Liver (tissue), 8 donors: ENCODE measurements at regions not wholly inside any gene's neighbourhood (a gene's known extent, or its start where the extent isn't known, plus 50 kb on each side); places are given as distances from the start of the nearest gene placed in this dataset.
"Not testable (repeated sequence)": the region's sequence is repeated elsewhere in the genome, so short reads cannot be mapped to it uniquely, and the experiment has no call there.

Experiments used
- DNase-seq: peaks from one replicate; pipeline ENCODE4 v3.0.0-alpha.2; 2017; ENCODE audit warnings: low spot score
- H3K27ac ChIP-seq, 2 donors: one replicate each; pipeline ENCODE4 v1.7.0; 2013; ENCODE audit warnings: inconsistent platforms in 2 of 2, low read length in 2 of 2, control low read depth in 1 of 2, low read depth in 1 of 2, mild to moderate bottlenecking in 1 of 2
- H3K27me3 ChIP-seq, 4 donors: one replicate each; pipeline versions ENCODE4 v1.6.1 to v1.7.0; 2013; ENCODE audit warnings: low read length in 3 of 4, inconsistent platforms in 1 of 4, mild to moderate bottlenecking in 1 of 4, moderate library complexity in 1 of 4; ENCODE audit not compliant: control insufficient read depth in 4 of 4, insufficient read depth in 4 of 4
- H3K36me3 ChIP-seq, 4 donors: one replicate each; pipeline versions ENCODE4 v1.6.1 to v1.7.0; 2013; ENCODE audit warnings: low read length in 3 of 4, mild to moderate bottlenecking in 3 of 4, low read depth in 1 of 4, moderate library complexity in 1 of 4; ENCODE audit not compliant: control insufficient read depth in 4 of 4, insufficient read depth in 3 of 4
- H3K4me1 ChIP-seq, 4 donors: one replicate each; pipeline versions ENCODE4 v1.6.1 to v1.7.0; 2013; ENCODE audit warnings: low read length in 3 of 4, mild to moderate bottlenecking in 3 of 4, moderate library complexity in 1 of 4; ENCODE audit not compliant: control insufficient read depth in 4 of 4, insufficient read depth in 4 of 4
- H3K4me3 ChIP-seq, 3 donors: one replicate each; pipeline versions ENCODE4 v1.6.1 to v1.7.0; 2013; ENCODE audit warnings: low read length in 3 of 3, control low read depth in 1 of 3, low read depth in 1 of 3, mild to moderate bottlenecking in 1 of 3
- H3K9ac ChIP-seq, 2 donors: one replicate each; pipeline ENCODE4 v1.7.0; 2013; ENCODE audit warnings: low read length in 2 of 2, mild to moderate bottlenecking in 2 of 2, moderate library complexity in 2 of 2, control low read depth in 1 of 2, low read depth in 1 of 2
- H3K9me3 ChIP-seq, 4 donors: one replicate each; pipeline versions ENCODE4 v1.6.1 to v1.7.0; 2013; ENCODE audit warnings: low read length in 3 of 4; ENCODE audit not compliant: control insufficient read depth in 4 of 4
- ATF3 ChIP-seq: IDR thresholded peaks from 2 replicates; pipeline ENCODE4 v1.6.1; 2016; ENCODE audit warnings: antibody characterized with exemption
- CTCF ChIP-seq: fragments of 150-350 bp; IDR thresholded peaks from 2 replicates; pipeline ENCODE4 v1.5.1; 2017; ENCODE audit warnings: improper control_type of control experiment, low read depth, low read length; ENCODE audit not compliant: missing input control
- EGR1 ChIP-seq, 2 donors: IDR thresholded peaks; 2 replicates each; pipeline ENCODE4 v1.6.1; 2016 to 2018; ENCODE audit warnings: antibody characterized with exemption in 2 of 2, low read depth in 2 of 2
- FOXA1 ChIP-seq: IDR thresholded peaks from 2 replicates; pipeline ENCODE4 v1.6.1; 2016; ENCODE audit warnings: antibody characterized with exemption
- FOXA2 ChIP-seq: IDR thresholded peaks from 2 replicates; pipeline ENCODE4 v1.6.1; 2016; ENCODE audit warnings: antibody characterized with exemption
- HNF4G ChIP-seq: IDR thresholded peaks from 2 replicates; pipeline ENCODE4 v1.6.1; 2016; ENCODE audit warnings: antibody characterized with exemption
- JUND ChIP-seq, 2 donors: IDR thresholded peaks; 2 replicates each; pipeline ENCODE4 v1.6.1; 2016; ENCODE audit warnings: antibody characterized with exemption in 2 of 2
- MAX ChIP-seq: IDR thresholded peaks from 2 replicates; pipeline ENCODE4 v1.6.1; 2016; ENCODE audit warnings: antibody characterized with exemption
- NR2F2 ChIP-seq: IDR thresholded peaks from 2 replicates; pipeline ENCODE4 v1.6.1; 2016; ENCODE audit warnings: antibody characterized with exemption
- RAD21 ChIP-seq, 2 donors: IDR thresholded peaks; 2 replicates each; pipeline ENCODE4 v1.6.1; 2016; ENCODE audit warnings: antibody characterized with exemption in 2 of 2, mild to moderate bottlenecking in 2 of 2
- REST ChIP-seq: IDR thresholded peaks from 2 replicates; pipeline ENCODE4 v1.6.1; 2016; ENCODE audit warnings: antibody characterized with exemption, mild to moderate bottlenecking
- RXRA ChIP-seq, 2 donors: IDR thresholded peaks; 2 replicates each; pipeline ENCODE4 v1.6.1; 2017 to 2018; ENCODE audit warnings: antibody characterized with exemption in 2 of 2, mild to moderate bottlenecking in 1 of 2
- SP1 ChIP-seq: IDR thresholded peaks from 2 replicates; pipeline ENCODE4 v1.6.1; 2018; ENCODE audit warnings: antibody characterized with exemption, mild to moderate bottlenecking
- TAF1 ChIP-seq: conservative IDR thresholded peaks from 2 replicates; pipeline ENCODE4 v1.6.1; 2016; ENCODE audit warnings: antibody characterized with exemption, mild to moderate bottlenecking
- YY1 ChIP-seq: IDR thresholded peaks from 2 replicates; pipeline ENCODE4 v1.6.1; 2016; ENCODE audit warnings: antibody characterized with exemption, mild to moderate bottlenecking
- WGBS: extraction: QIAGEN DNeasy Blood & Tissue Kit; methylation state at CpG from one replicate; pipeline ENCODE4 v1.1.7; 2013; 5-methylcytosine and 5-hydroxymethylcytosine counted together
- donor health status: healthy.
- donor health status: healthy.
- donor health status: healthy.
- donor health status: healthy.
- donor health status: healthy.

- TF ChIP-seq CTCF = no peak
- TF ChIP-seq RXRA (IDR thresholded peaks at IDR 0.05) = no peak
- no peak for TF ChIP-seq FOXA2
- no peak for TF ChIP-seq FOXA1
- TF ChIP-seq JUND (IDR thresholded peaks at IDR 0.05) = no peak
- no peak for TF ChIP-seq ATF3
- no peak for TF ChIP-seq EGR1 (IDR thresholded peaks at IDR 0.05; ENCODE audit: low read depth in 2 of 2)
- no peak for TF ChIP-seq YY1
- TF ChIP-seq RAD21 (IDR thresholded peaks at IDR 0.05) = no peak
- no peak for TF ChIP-seq MAX
- TF ChIP-seq HNF4G = no peak
These were observed 469.8 kb upstream of the OLFM3 start (continued) for GRCh38 chr1:102466487-102466886.

GRCh38 chr1:102463328-102463727, 466.6 kb upstream of the OLFM3 start:
- Histone ChIP-seq H3K27me3 (no peaks in the 10 kb centered on the region), H3K9me3 (no peaks in the 10 kb centered on the region), H3K9ac (no peak overlapping the region), H3K36me3 (no peaks in the 10 kb centered on the region), H3K4me3 (no peak overlapping the region), H3K4me1 (no peaks in the 10 kb centered on the region), H3K27ac (no peak overlapping the region)
- DNase-seq = no peak
- TF ChIP-seq TAF1 = no peak
- no peak for TF ChIP-seq YY1
- no peak for TF ChIP-seq FOXA2
- TF ChIP-seq EGR1 (IDR thresholded peaks at IDR 0.05; ENCODE audit: low read depth in 2 of 2) = no peak
- no peak for TF ChIP-seq NR2F2
- TF ChIP-seq FOXA1 = no peak
- WGBS = 70% methylated on average over 2 of the region's 2 CpGs

GRCh38 chr1:102442317-102442716, 445.6 kb upstream of the OLFM3 start:
- DNase-seq, H3K9me3 ChIP-seq, H3K4me3 ChIP-seq, H3K9ac ChIP-seq, H3K36me3 ChIP-seq, H3K27ac ChIP-seq, H3K27me3 ChIP-seq, H3K4me1 ChIP-seq: not testable (repeated sequence)
- WGBS = 81% methylated on average over 9 of the region's 9 CpGs

- Histone ChIP-seq H3K9ac (no peak overlapping the region), H3K27me3 (no peaks in the 10 kb centered on the region), H3K9me3 (no peaks in the 10 kb centered on the region), H3K4me1 (no peaks in the 10 kb centered on the region), H3K27ac (no peak overlapping the region), H3K36me3 (no peaks in the 10 kb centered on the region), H3K4me3 (no peak overlapping the region)
- DNase-seq = no peak
- 72% methylated on average over 2 of the region's 2 CpGs for WGBS
- no peak for TF ChIP-seq RAD21 (IDR thresholded peaks at IDR 0.05)
- no peak for TF ChIP-seq NR2F2
- TF ChIP-seq ATF3 = no peak
- TF ChIP-seq REST = no peak
- no peak for TF ChIP-seq JUND (IDR thresholded peaks at IDR 0.05)
- no peak for TF ChIP-seq MAX
- no peak for TF ChIP-seq SP1
- no peak for TF ChIP-seq EGR1 (IDR thresholded peaks at IDR 0.05; ENCODE audit: low read depth in 2 of 2)
- TF ChIP-seq CTCF = no peak
- no peak for TF ChIP-seq HNF4G
- no peak for TF ChIP-seq RXRA (IDR thresholded peaks at IDR 0.05)
- TF ChIP-seq YY1 = no peak
These were observed 438.8 kb upstream of the OLFM3 start for GRCh38 chr1:102435483-102435882.
